HCT116 (cell line): ENCODE measurements at regions not wholly inside any gene's neighbourhood (a gene's known extent, or its start where the extent isn't known, plus 50 kb on each side); places are given as distances from the start of the nearest gene placed in this dataset.

Experiments used
- FOSL1 ChIP-seq: IDR thresholded peaks from 2 replicates; pipeline ENCODE4 v1.6.1; 2012; ENCODE audit warnings: low read depth
- POLR2AphosphoS5 ChIP-seq: IDR thresholded peaks from 2 replicates; pipeline ENCODE4 v1.6.1; 2011; ENCODE audit warnings: mild to moderate bottlenecking, low read depth, low read length, moderate library complexity
- TF ChIP-seq, protein P1 (sequence below), 3 experiments: fragments of 200-600 bp in 1 of 3; sonication (generic) in 1 of 3; IDR thresholded peaks in 2 of 3; conservative IDR thresholded peaks in 1 of 3; 2 replicates each; pipeline ENCODE4 v1.5.1; 2012 to 2017; ENCODE audit warnings: low read depth in 2 of 3, low read length in 2 of 3, antibody characterized with exemption in 1 of 3, borderline replicate concordance in 1 of 3, control low read depth in 1 of 3, mild to moderate bottlenecking in 1 of 3, mixed read lengths in 1 of 3, mixed run types in 1 of 3, moderate library complexity in 1 of 3; ENCODE audit not compliant: insufficient read depth in 1 of 3

- TF ChIP-seq POLR2AphosphoS5 (no peak), FOSL1 (no peak)
- TF ChIP-seq, protein P1, sequence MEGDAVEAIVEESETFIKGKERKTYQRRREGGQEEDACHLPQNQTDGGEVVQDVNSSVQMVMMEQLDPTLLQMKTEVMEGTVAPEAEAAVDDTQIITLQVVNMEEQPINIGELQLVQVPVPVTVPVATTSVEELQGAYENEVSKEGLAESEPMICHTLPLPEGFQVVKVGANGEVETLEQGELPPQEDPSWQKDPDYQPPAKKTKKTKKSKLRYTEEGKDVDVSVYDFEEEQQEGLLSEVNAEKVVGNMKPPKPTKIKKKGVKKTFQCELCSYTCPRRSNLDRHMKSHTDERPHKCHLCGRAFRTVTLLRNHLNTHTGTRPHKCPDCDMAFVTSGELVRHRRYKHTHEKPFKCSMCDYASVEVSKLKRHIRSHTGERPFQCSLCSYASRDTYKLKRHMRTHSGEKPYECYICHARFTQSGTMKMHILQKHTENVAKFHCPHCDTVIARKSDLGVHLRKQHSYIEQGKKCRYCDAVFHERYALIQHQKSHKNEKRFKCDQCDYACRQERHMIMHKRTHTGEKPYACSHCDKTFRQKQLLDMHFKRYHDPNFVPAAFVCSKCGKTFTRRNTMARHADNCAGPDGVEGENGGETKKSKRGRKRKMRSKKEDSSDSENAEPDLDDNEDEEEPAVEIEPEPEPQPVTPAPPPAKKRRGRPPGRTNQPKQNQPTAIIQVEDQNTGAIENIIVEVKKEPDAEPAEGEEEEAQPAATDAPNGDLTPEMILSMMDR (IDR thresholded peaks at IDR 0.05 in 2 of 3, conservative IDR thresholded peaks at IDR 0.05 in 1 of 3; ENCODE audit: borderline replicate concordance in 1 of 3, insufficient read depth in 1 of 3, low read depth in 2 of 3, low read length in 2 of 3), result no peak
These were observed 80.8 kb upstream of the PHACTR1 start for GRCh38 chr6:12635813-12636212.
